GM19372 (cell line): ENCODE measurements at regions not wholly inside any gene's neighbourhood (a gene's known extent, or its start where the extent isn't known, plus 50 kb on each side); places are given as distances from the start of the nearest gene placed in this dataset.

ENCODE experiments used
- ATAC-seq: cut with Tn5 transposase; IDR thresholded peaks from one replicate; pipeline ENCODE4 v1.9.1; 2021; ENCODE audit warnings: mild to moderate bottlenecking, low read depth, moderate library complexity; ENCODE audit not compliant: unreplicated experiment

- no peak for ATAC-seq
Observed at GRCh38 chr5:106759152-106759551, 911.6 kb downstream of the EFNA5 start.

- no peak for ATAC-seq
Observed at GRCh38 chr5:106757672-106758071, 913.1 kb downstream of the EFNA5 start.

GRCh38 chr5:106755789-106756188 lies 914.9 kb downstream of the EFNA5 start:
- ATAC-seq = no peak

GRCh38 chr5:106755066-106755465 lies 915.7 kb downstream of the EFNA5 start:
- no peak for ATAC-seq

GRCh38 chr5:106749826-106750225 lies 920.9 kb downstream of the EFNA5 start:
- no peak for ATAC-seq

- no peak for ATAC-seq
Observed at GRCh38 chr5:106739127-106739526, 931.6 kb downstream of the EFNA5 start.

- no peak for ATAC-seq
Observed at GRCh38 chr5:106737111-106737510, 933.6 kb downstream of the EFNA5 start.

GRCh38 chr5:106732624-106733023 lies 938.1 kb downstream of the EFNA5 start:
- no peak for ATAC-seq

- no peak for ATAC-seq
Observed at GRCh38 chr5:106730912-106731311, 939.8 kb downstream of the EFNA5 start.

- no peak for ATAC-seq
Observed at GRCh38 chr5:106730506-106730905, 940.2 kb downstream of the EFNA5 start.

GRCh38 chr5:106728208-106728607 lies 942.5 kb downstream of the EFNA5 start:
- no peak for ATAC-seq

GRCh38 chr5:106727071-106727470 lies 943.7 kb downstream of the EFNA5 start:
- no peak for ATAC-seq

- no peak for ATAC-seq
Observed at GRCh38 chr5:106720367-106720766, 950.4 kb downstream of the EFNA5 start.

GRCh38 chr5:106699796-106700195 lies 970.9 kb downstream of the EFNA5 start:
- no peak for ATAC-seq

GRCh38 chr5:106699198-106699597 lies 971.5 kb downstream of the EFNA5 start:
- no peak for ATAC-seq

- ATAC-seq = no peak
Observed at GRCh38 chr5:106698169-106698568, 972.6 kb downstream of the EFNA5 start.

GRCh38 chr5:106691701-106692100 lies 979.0 kb downstream of the EFNA5 start:
- ATAC-seq = no peak

GRCh38 chr5:106690585-106690984 lies 980.2 kb downstream of the EFNA5 start:
- ATAC-seq = no peak

- ATAC-seq = no peak
Observed at GRCh38 chr5:106680330-106680729, 990.4 kb downstream of the EFNA5 start.

GRCh38 chr5:106677057-106677456 lies 993.7 kb downstream of the EFNA5 start:
- no peak for ATAC-seq

- ATAC-seq = no peak
Observed at GRCh38 chr5:106675687-106676086, 995.0 kb downstream of the EFNA5 start.

GRCh38 chr5:106673941-106674340 lies 996.8 kb downstream of the EFNA5 start:
- ATAC-seq = no peak

GRCh38 chr5:106661866-106662265 lies 1008.9 kb downstream of the EFNA5 start:
- ATAC-seq = no peak
